AG04450 (cell line): ENCODE measurements at regions not wholly inside any gene's neighbourhood (a gene's known extent, or its start where the extent isn't known, plus 50 kb on each side); places are given as distances from the start of the nearest gene placed in this dataset.

Source experiments
- CTCF ChIA-PET: fragments of 300-600, 350-600 bp; formaldehyde crosslinking; extraction: SDS; loops from one replicate; lab custom pipeline; 2022; ENCODE audit warnings: antibody characterized with exemption, inconsistent platforms; lab: Charles Lee
- POLR2A ChIA-PET: fragments of 350-600 bp; formaldehyde crosslinking; extraction: SDS; loops from one replicate; lab custom pipeline; 2021; ENCODE audit warnings: antibody characterized with exemption, inconsistent platforms; lab: Yijun Ruan, JAX
- DNase-seq: peaks from one replicate; pipeline ENCODE4 v3.0.0-alpha.2; 2011; ENCODE audit warnings: low read depth, low spot score
- H3K27ac ChIP-seq: one replicate; pipeline ENCODE4 v1.5.1; 2012; ENCODE audit warnings: low read depth, low read length, control low read depth
- H3K27me3 ChIP-seq: one replicate; pipeline ENCODE4 v1.6.0; 2012; ENCODE audit warnings: low read length; ENCODE audit not compliant: control insufficient read depth, insufficient read depth
- H3K4me3 ChIP-seq: 2 replicates; pipeline ENCODE4 v1.5.1; 2011; ENCODE audit warnings: mild to moderate bottlenecking, low read depth, low read length, control low read depth
- H3K9me3 ChIP-seq: 2 replicates; pipeline ENCODE4 v1.5.1; 2012; ENCODE audit warnings: low read length; ENCODE audit not compliant: control insufficient read depth, insufficient read depth
- TF ChIP-seq, protein P1 (sequence below): IDR thresholded peaks from 2 replicates; pipeline ENCODE4 v1.5.1; 2011; ENCODE audit warnings: low read depth, low read length, control low read depth, inconsistent platforms

DNA sequence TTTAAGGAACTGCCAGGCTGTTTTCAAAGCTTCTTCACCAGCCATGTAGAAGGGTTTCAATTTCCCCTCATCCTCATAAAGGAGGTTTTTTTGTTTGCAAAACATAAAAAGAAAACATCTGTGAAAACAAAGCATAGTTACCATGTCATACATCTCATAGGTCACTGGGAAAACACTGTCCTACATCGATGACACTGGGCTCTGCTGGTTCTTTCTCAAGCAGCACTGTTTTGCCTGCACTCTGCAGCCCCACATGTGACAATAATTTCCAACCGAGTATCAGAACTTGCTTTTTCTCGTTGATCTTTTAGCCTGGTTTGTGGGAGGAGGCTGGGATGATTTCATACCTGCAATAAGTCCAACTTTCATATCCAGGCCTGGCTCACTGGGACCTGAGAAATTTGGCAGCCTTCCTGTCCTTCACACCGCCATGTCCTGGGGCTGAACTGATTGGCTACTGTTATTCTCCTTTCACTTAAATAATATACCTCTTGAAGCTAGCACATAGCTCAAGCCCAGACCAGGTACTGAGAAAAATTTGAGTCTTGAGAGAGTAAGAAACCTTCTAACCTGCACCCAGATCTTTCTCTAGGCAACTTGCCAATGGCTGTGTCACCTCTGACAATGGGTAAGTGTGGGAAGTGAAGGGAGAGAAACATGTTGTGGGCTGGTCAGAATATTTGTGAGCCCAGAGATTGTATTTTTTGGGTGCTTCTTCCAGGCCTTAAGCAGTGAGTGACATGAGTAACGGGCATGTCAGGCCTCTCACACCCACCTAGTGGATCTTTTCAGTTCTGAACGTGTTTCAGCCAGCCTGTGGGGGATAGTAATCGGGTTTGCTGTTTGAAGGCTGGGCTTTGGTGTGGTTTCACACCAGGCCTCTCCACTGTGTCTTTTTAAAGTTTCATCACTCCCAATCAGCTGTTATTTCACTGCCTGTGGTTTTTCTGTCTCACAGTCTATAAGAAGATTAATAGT, 502.8 kb downstream of the NTRK2 start:
- TF ChIP-seq, protein P1, sequence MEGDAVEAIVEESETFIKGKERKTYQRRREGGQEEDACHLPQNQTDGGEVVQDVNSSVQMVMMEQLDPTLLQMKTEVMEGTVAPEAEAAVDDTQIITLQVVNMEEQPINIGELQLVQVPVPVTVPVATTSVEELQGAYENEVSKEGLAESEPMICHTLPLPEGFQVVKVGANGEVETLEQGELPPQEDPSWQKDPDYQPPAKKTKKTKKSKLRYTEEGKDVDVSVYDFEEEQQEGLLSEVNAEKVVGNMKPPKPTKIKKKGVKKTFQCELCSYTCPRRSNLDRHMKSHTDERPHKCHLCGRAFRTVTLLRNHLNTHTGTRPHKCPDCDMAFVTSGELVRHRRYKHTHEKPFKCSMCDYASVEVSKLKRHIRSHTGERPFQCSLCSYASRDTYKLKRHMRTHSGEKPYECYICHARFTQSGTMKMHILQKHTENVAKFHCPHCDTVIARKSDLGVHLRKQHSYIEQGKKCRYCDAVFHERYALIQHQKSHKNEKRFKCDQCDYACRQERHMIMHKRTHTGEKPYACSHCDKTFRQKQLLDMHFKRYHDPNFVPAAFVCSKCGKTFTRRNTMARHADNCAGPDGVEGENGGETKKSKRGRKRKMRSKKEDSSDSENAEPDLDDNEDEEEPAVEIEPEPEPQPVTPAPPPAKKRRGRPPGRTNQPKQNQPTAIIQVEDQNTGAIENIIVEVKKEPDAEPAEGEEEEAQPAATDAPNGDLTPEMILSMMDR, result no peak
- DNase-seq, result no peak
- Histone ChIP-seq H3K4me3 (no peak overlapping the region), H3K27me3 (no peaks in the 10 kb centered on the region), H3K27ac (no peak overlapping the region), H3K9me3 (peaks cover 18% of the 10 kb centered on the region)
- POLR2A ChIA-PET, result no interaction called here
- CTCF ChIA-PET, result no interaction called here

- H3K27ac ChIP-seq, result no peak overlapping the region
- POLR2A ChIA-PET, result no interaction called here
- no peak for DNase-seq
- TF ChIP-seq, protein P1, result no peak
- no peaks in the 10 kb centered on the region for H3K27me3 ChIP-seq
- no peak overlapping the region for H3K4me3 ChIP-seq
- H3K9me3 ChIP-seq, result peaks cover 18% of the 10 kb centered on the region
- CTCF ChIA-PET, result no interaction called here
Observed at GRCh38 chr9:85171163-85171562, 501.6 kb downstream of the NTRK2 start.

GRCh38 chr9:85168412-85168811, 498.9 kb downstream of the NTRK2 start:
- Histone ChIP-seq H3K4me3 (no peak overlapping the region), H3K9me3 (peaks cover 7% of the 10 kb centered on the region; the same call in 1 of the 2 replicates), H3K27me3 (no peaks in the 10 kb centered on the region), H3K27ac (no peak overlapping the region)
- TF ChIP-seq, protein P1, result no peak
- DNase-seq, result no peak
- ChIA-PET POLR2A (no interaction called here), CTCF (no interaction called here)

DNA sequence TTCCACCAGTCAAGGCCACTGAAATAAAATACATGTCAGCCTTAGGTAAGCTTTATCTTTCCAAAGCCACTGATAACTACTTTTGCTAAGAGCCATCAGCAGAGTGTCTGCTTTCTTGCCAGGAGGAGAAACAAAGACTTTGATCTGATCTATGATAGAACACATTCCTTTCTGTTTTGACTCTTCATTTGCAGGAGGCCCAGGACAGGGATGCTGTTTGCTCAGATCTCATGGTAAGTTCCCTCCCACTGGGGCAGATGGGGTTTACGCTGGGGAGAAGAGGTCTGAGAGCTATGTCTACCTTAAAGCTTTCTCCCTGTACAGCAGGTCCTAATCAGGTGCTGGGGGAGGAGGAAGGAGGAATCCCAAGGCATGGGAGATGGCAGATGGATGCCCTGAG, 497.6 kb downstream of the NTRK2 start:
- ChIA-PET CTCF (no interaction called here), POLR2A (no interaction called here)
- no peaks in the 10 kb centered on the region for H3K27me3 ChIP-seq
- no peak overlapping the region for H3K4me3 ChIP-seq
- no peak overlapping the region for H3K27ac ChIP-seq
- no peak for DNase-seq
- peaks cover 4% of the 10 kb centered on the region; the same call in 1 of the 2 replicates for H3K9me3 ChIP-seq
- TF ChIP-seq, protein P1, result no peak

DNA sequence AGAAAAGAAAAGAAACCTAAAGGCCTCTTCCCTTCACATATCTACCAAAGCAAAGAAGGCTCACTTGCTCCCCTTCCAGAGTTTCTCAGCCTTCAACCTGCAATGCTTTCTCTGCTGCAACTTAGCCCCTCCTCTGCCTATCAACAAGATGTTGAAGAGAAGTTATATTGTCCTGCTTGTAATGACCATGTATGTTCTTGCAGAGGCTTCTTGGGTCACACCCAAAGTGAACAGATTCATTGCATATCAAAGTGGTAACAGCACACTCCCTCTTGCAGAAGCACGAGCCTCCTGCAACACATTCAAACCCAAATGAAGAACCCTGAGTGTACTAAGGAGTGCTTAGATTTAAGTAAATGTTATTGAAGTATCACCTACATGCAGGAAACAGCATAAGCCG, 494.3 kb downstream of the NTRK2 start:
- no peaks in the 10 kb centered on the region for H3K27me3 ChIP-seq
- POLR2A ChIA-PET, result no interaction called here
- no peak for DNase-seq
- H3K27ac ChIP-seq, result no peak overlapping the region
- TF ChIP-seq, protein P1, result no peak
- H3K9me3 ChIP-seq, result peaks cover 3% of the 10 kb centered on the region; the same call in 1 of the 2 replicates
- CTCF ChIA-PET, result no interaction called here
- no peak overlapping the region for H3K4me3 ChIP-seq
